HepG2 (cell line): ENCODE measurements at regions not wholly inside any gene's neighbourhood (a gene's known extent, or its start where the extent isn't known, plus 50 kb on each side); places are given as distances from the start of the nearest gene placed in this dataset.

Experiments
- ATAC-seq: fragments of 200-7000 bp; cut with Tn5 transposase; 3 replicates; pipeline ENCODE4 v1.9.1; 2020; ENCODE audit warnings: mild to moderate bottlenecking, moderate library complexity
- BruUV-seq: library from RNA; stranded (reverse); fragments of 400-500 nt; replicated peaks from 2 replicates; lab custom pipeline; 2021; lab: Mats Ljungman, UMichigan
- CTCF ChIA-PET: fragments of 300-600 bp; formaldehyde crosslinking; extraction: SDS; loops from one replicate; lab custom pipeline; 2021; ENCODE audit warnings: low total read pairs, inconsistent platforms, low intra/inter-chr PET ratio; lab: Yijun Ruan, JAX
- POLR2A ChIA-PET: fragments of 350-600 bp; sonication (Branson Sonifier 250); formaldehyde crosslinking; loops from one replicate; lab custom pipeline; 2020; ENCODE audit warnings: antibody characterized with exemption, inconsistent platforms; lab: Yijun Ruan, JAX
- DNase-seq: peaks from one replicate; pipeline ENCODE4 v3.0.0-alpha.2; 2015; ENCODE audit warnings: low spot score
- FAIRE-seq: peaks from 3 replicates; lab custom pipeline; 2011; peaks lifted over from hg19 to GRCh38; lab: Jason Lieb, UNC
- H2AFZ ChIP-seq: one replicate; pipeline ENCODE4 v1.6.1; 2011; ENCODE audit warnings: low read length, inconsistent platforms
- H3K27ac ChIP-seq: fragments of 300-600 bp; 3 replicates; pipeline ENCODE4 v1.8.0; 2011; ENCODE audit warnings: mixed run types, mild to moderate bottlenecking, mixed read lengths, low read length, inconsistent platforms; ENCODE audit not compliant: insufficient read depth; ENCODE audit errors: extremely low read length
- H3K27me3 ChIP-seq, 2 experiments: fragments of 200-600 bp in 1 of 2; 2 replicates in 1 of 2; 3 replicates in 1 of 2; pipeline versions ENCODE4 v1.6.0 to v1.8.0; 2011; ENCODE audit warnings: low read length in 2 of 2, mild to moderate bottlenecking in 2 of 2, moderate library complexity in 2 of 2, inconsistent platforms in 1 of 2; ENCODE audit not compliant: insufficient read depth in 2 of 2, control insufficient read depth in 1 of 2
- H3K36me3 ChIP-seq, 2 experiments: fragments of 200-600 bp in 1 of 2; replicated peaks in 1 of 2; 2 replicates in 1 of 2; 3 replicates in 1 of 2; pipeline versions ENCODE4 v1.5.1 to v1.8.0; 2011; ENCODE audit warnings: low read length in 2 of 2, inconsistent platforms in 1 of 2; ENCODE audit not compliant: insufficient read depth in 2 of 2, control insufficient read depth in 1 of 2
- H3K4me1 ChIP-seq: 2 replicates; pipeline ENCODE4 v1.5.1; 2012; ENCODE audit warnings: low read length, inconsistent platforms; ENCODE audit not compliant: insufficient read depth
- H3K4me2 ChIP-seq: 2 replicates; pipeline ENCODE4 v1.6.0; 2011; ENCODE audit warnings: low read depth, low read length, inconsistent platforms
- H3K4me3 ChIP-seq, 3 experiments: fragments of 200-600 bp in 1 of 3; sonication (generic), shearing (Covaris generic) in 1 of 3; replicated peaks in 1 of 3; 2 replicates each; pipeline ENCODE4 v1.5.1; 2011 to 2016; ENCODE audit warnings: low read length in 3 of 3, inconsistent platforms in 2 of 3, low read depth in 2 of 3, mild to moderate bottlenecking in 2 of 3, control low read depth in 1 of 3, mixed read lengths in 1 of 3; ENCODE audit not compliant: insufficient read depth in 1 of 3
- H3K79me2 ChIP-seq: one replicate; pipeline ENCODE4 v1.6.1; 2011; ENCODE audit warnings: low read length, inconsistent platforms; ENCODE audit not compliant: insufficient read depth
- H3K9ac ChIP-seq: 2 replicates; pipeline ENCODE4 v1.6.0; 2011; ENCODE audit warnings: mild to moderate bottlenecking, low read depth, low read length, inconsistent platforms; ENCODE audit not compliant: insufficient read depth
- H3K9me3 ChIP-seq: 2 replicates; pipeline ENCODE4 v1.5.1; 2012; ENCODE audit warnings: mild to moderate bottlenecking, low read length
- H4K20me1 ChIP-seq: 2 replicates; pipeline ENCODE4 v1.6.0; 2011; ENCODE audit warnings: inconsistent platforms, mild to moderate bottlenecking, low read length, moderate library complexity; ENCODE audit not compliant: insufficient read depth
- SIX1 ChIP-seq: sonication (generic); formaldehyde crosslinking; IDR thresholded peaks from 2 replicates; pipeline ENCODE4 v1.4.0; 2020; ENCODE audit warnings: missing genetic modification reagents, borderline replicate concordance
- ZFP37 ChIP-seq: sonication (generic); formaldehyde crosslinking; IDR thresholded peaks from 2 replicates; pipeline ENCODE4 v1.4.0; 2020; ENCODE audit warnings: missing genetic modification reagents, borderline replicate concordance
- WGBS: methylation state at CpG from one replicate; pipeline ENCODE4 v1.1.6; 2017; ENCODE audit warnings: low lambda C conversion rate; 5-methylcytosine and 5-hydroxymethylcytosine counted together
- in situ Hi-C: cut with HindIII; loops from 2 replicates; pipeline ENCODE4 v1.10.0; 2017; ENCODE audit warnings: low pct_unique_long_range_greater_than_20kb; ENCODE audit not compliant: extremely low pct_ligation_motif_present
- intact Hi-C: fragments of 100-400 bp; cut with micrococcal nuclease; formaldehyde crosslinking; loops from one replicate; pipeline ENCODE4 v1.10.0; 2022; ENCODE audit not compliant: unreplicated experiment
- TF ChIP-seq, protein P1 (sequence below): sonication (generic); formaldehyde crosslinking; IDR thresholded peaks from 2 replicates; pipeline ENCODE4 v1.5.0; 2020; ENCODE audit warnings: missing genetic modification reagents
- TF ChIP-seq, protein P2 (sequence below): sonication (generic); formaldehyde crosslinking; conservative IDR thresholded peaks from 2 replicates; pipeline ENCODE4 v1.4.0; 2020; ENCODE audit warnings: mild to moderate bottlenecking, missing genetic modification reagents, moderate library complexity
- TF ChIP-seq, protein P3 (sequence below): IDR thresholded peaks from 2 replicates; pipeline ENCODE4 v1.6.1; 2016

DNA sequence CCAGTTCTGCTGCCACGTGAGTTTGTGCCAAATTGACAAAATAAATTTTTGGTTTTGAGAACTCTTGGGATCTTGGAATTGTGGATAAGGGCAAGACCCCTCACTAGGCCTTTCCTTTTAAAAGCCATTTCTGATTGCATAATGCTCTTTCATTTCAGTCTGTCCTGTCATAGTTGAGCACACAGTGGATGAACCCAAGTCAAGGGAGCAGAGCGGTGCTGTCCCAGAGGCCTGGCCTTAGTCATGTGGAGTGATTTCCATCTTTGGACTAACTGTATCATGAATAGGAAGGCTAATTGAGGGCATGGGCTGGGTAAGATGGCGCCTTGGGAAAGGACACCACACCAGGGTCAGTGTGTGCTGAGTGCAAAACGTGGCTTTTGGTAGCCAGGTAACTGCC, 304.0 kb downstream of the UACA start:
- no TSS peak for BruUV-seq
- no peak overlapping the region for H3K27ac ChIP-seq

More for the DNA sequence above, 304.0 kb downstream of the UACA start:
- Histone ChIP-seq H3K4me1 (no peaks in the 10 kb centered on the region), H3K36me3 (no peaks in the 10 kb centered on the region), H3K79me2 (no peaks in the 10 kb centered on the region), H4K20me1 (no peaks in the 10 kb centered on the region), H2AFZ (no peak overlapping the region)
- in situ Hi-C loops (no loop called here), intact Hi-C loops (no loop called here)
- CTCF ChIA-PET = no interaction called here
- no peak for TF ChIP-seq ZFP37 (CRISPR knock-in tag)
- TF ChIP-seq, protein P1, sequence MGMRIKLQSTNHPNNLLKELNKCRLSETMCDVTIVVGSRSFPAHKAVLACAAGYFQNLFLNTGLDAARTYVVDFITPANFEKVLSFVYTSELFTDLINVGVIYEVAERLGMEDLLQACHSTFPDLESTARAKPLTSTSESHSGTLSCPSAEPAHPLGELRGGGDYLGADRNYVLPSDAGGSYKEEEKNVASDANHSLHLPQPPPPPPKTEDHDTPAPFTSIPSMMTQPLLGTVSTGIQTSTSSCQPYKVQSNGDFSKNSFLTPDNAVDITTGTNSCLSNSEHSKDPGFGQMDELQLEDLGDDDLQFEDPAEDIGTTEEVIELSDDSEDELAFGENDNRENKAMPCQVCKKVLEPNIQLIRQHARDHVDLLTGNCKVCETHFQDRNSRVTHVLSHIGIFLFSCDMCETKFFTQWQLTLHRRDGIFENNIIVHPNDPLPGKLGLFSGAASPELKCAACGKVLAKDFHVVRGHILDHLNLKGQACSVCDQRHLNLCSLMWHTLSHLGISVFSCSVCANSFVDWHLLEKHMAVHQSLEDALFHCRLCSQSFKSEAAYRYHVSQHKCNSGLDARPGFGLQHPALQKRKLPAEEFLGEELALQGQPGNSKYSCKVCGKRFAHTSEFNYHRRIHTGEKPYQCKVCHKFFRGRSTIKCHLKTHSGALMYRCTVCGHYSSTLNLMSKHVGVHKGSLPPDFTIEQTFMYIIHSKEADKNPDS = no peak
- TF ChIP-seq SIX1 (CRISPR knock-in tag) = no peak
- TF ChIP-seq, protein P2, sequence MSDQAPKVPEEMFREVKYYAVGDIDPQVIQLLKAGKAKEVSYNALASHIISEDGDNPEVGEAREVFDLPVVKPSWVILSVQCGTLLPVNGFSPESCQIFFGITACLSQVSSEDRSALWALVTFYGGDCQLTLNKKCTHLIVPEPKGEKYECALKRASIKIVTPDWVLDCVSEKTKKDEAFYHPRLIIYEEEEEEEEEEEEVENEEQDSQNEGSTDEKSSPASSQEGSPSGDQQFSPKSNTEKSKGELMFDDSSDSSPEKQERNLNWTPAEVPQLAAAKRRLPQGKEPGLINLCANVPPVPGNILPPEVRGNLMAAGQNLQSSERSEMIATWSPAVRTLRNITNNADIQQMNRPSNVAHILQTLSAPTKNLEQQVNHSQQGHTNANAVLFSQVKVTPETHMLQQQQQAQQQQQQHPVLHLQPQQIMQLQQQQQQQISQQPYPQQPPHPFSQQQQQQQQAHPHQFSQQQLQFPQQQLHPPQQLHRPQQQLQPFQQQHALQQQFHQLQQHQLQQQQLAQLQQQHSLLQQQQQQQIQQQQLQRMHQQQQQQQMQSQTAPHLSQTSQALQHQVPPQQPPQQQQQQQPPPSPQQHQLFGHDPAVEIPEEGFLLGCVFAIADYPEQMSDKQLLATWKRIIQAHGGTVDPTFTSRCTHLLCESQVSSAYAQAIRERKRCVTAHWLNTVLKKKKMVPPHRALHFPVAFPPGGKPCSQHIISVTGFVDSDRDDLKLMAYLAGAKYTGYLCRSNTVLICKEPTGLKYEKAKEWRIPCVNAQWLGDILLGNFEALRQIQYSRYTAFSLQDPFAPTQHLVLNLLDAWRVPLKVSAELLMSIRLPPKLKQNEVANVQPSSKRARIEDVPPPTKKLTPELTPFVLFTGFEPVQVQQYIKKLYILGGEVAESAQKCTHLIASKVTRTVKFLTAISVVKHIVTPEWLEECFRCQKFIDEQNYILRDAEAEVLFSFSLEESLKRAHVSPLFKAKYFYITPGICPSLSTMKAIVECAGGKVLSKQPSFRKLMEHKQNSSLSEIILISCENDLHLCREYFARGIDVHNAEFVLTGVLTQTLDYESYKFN (CRISPR knock-in tag) = no peak
- TF ChIP-seq, protein P3, sequence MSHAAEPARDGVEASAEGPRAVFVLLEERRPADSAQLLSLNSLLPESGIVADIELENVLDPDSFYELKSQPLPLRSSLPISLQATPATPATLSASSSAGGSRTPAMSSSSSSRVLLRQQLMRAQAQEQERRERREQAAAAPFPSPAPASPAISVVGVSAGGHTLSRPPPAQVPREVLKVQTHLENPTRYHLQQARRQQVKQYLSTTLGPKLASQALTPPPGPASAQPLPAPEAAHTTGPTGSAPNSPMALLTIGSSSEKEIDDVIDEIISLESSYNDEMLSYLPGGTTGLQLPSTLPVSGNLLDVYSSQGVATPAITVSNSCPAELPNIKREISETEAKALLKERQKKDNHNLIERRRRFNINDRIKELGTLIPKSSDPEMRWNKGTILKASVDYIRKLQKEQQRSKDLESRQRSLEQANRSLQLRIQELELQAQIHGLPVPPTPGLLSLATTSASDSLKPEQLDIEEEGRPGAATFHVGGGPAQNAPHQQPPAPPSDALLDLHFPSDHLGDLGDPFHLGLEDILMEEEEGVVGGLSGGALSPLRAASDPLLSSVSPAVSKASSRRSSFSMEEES (CRISPR knock-in tag) = no peak
- TF ChIP-seq, all 625 proteins: peak for 0
- FAIRE-seq (no peak), DNase-seq (no peak), ATAC-seq (no peak)
- H3K4me3 ChIP-seq = no peak overlapping the region
- H3K9ac ChIP-seq = no peak overlapping the region
- WGBS = 17% methylated on average over 4 of the region's 4 CpGs
- POLR2A ChIA-PET = no interaction called here
- H3K9me3 ChIP-seq = no peaks in the 10 kb centered on the region
- no peak overlapping the region for H3K4me2 ChIP-seq
- H3K27me3 ChIP-seq = no peaks in the 10 kb centered on the region
